ENCODE measurements at regions not wholly inside any gene's neighbourhood (a gene's known extent, or its start where the extent isn't known, plus 50 kb on each side); places are given as distances from the start of the nearest gene placed in this dataset.

- Histone ChIP-seq H3K4me3 (ENCODE audit: insufficient read depth, low read depth, low read length) (no peak overlapping the region), H2BK20ac (ENCODE audit: low read depth, low read length) (no peak overlapping the region), H4K20me1 (ENCODE audit: insufficient read depth, low read length) (no peaks in the 10 kb centered on the region), H4K5ac (ENCODE audit: low read depth, low read length) (no peak overlapping the region), H3K27me3 (ENCODE audit: control insufficient read depth, insufficient read depth, low read length) (no peaks in the 10 kb centered on the region), H3K9ac (ENCODE audit: low read depth, low read length) (no peak overlapping the region), H2BK5ac (ENCODE audit: low read depth, low read length, poor library complexity, severe bottlenecking) (no peak overlapping the region), H3K9me1 (ENCODE audit: insufficient read depth, low read length) (no peaks in the 10 kb centered on the region), H2BK15ac (ENCODE audit: low read depth, low read length) (no peak overlapping the region), H3K36me3 (ENCODE audit: control insufficient read depth, insufficient read depth, low read length) (no peaks in the 10 kb centered on the region), H2AK5ac (ENCODE audit: low read depth, low read length) (no peak overlapping the region), H4K91ac (ENCODE audit: insufficient read depth, low read depth, low read length) (no peak overlapping the region), H2BK120ac (ENCODE audit: low read depth, low read length) (no peak overlapping the region), H3K14ac (replicated peaks; ENCODE audit: low read depth, low read length) (no peak overlapping the region), H3K9me3 (ENCODE audit: control insufficient read depth, insufficient read depth, low read length) (no peaks in the 10 kb centered on the region), H4K8ac (ENCODE audit: low read depth in 2 of 2, low read length in 2 of 2) (no peak overlapping the region), H2AK9ac (replicated peaks; ENCODE audit: low read depth, low read length, poor library complexity) (no peak overlapping the region), H3K23ac (ENCODE audit: low read depth, low read length) (no peak overlapping the region), H3K4ac (ENCODE audit: low read depth, low read length) (no peak overlapping the region), H2AFZ (replicated peaks; ENCODE audit: low read length, poor library complexity) (no peak overlapping the region), H3K4me2 (ENCODE audit: low read depth, low read length) (no peak overlapping the region), H3K79me1 (ENCODE audit: low read depth in 1 of 2, low read length in 2 of 2) (no peaks in the 10 kb centered on the region), H3K18ac (ENCODE audit: low read depth, low read length) (no peak overlapping the region), H3K56ac (ENCODE audit: extremely low read depth, insufficient read depth, low read length) (no peak overlapping the region), H3K4me1 (ENCODE audit: control insufficient read depth, insufficient read depth, low read length) (peaks cover 3% of the 10 kb centered on the region; the same call in 1 of the 2 replicates), H3K27ac (ENCODE audit: insufficient read depth, low read length) (no peak overlapping the region)
- no peak for ATAC-seq (ENCODE audit: low read depth)
- dilution Hi-C loops (cut with HindIII; ENCODE audit: low sequenced_read_pairs, unreplicated experiment) (no loop called here), intact Hi-C loops (cut with micrococcal nuclease) (no loop called here), in situ Hi-C loops (cut with MboI; ENCODE audit: low sequenced_read_pairs) (no loop called here)
- DNase-seq = no peak
- BruUV-seq (replicated peaks) = no TSS peak
- ChIA-PET CTCF (interaction anchor here (0.6 kb wide), 1 partner anchor 63 kb away, joined by 3 read pairs; no protein-coding TSS in a partner anchor), POLR2A (ENCODE audit: unreplicated experiment) (no interaction called here)
- WGBS, 2 experiments (ENCODE audit: extremely low coverage in 2 of 2, insufficient read length in 1 of 2) = 100% methylated on average over 1 of the region's 6 CpGs; no CpG with 5 or more reads in 1 of the 2 experiments
- TF ChIP-seq FOS (IDR thresholded peaks at IDR 0.05; ENCODE audit: low read depth, low read length) (no peak), USF2 (IDR thresholded peaks at IDR 0.05; ENCODE audit: low read depth, low read length) (no peak), RCOR1 (IDR thresholded peaks at IDR 0.05; ENCODE audit: insufficient replicate concordance, low read length) (no peak), POLR2A (IDR thresholded peaks at IDR 0.05; ENCODE audit: low read depth, low read length) (no peak), CEBPB (IDR thresholded peaks at IDR 0.05; ENCODE audit: low read depth, low read length) (no peak), MAFK (IDR thresholded peaks at IDR 0.05; ENCODE audit: low read depth, low read length) (no peak), SMC3 (IDR thresholded peaks at IDR 0.05; ENCODE audit: low read depth, low read length) (no peak), MXI1 (IDR thresholded peaks at IDR 0.05; ENCODE audit: borderline replicate concordance, low read depth, low read length) (no peak), CHD1 (IDR thresholded peaks at IDR 0.05; ENCODE audit: low read depth, low read length) (no peak), MAZ (IDR thresholded peaks at IDR 0.05; ENCODE audit: borderline replicate concordance, low read depth, low read length) (no peak), RFX5 (IDR thresholded peaks at IDR 0.05; ENCODE audit: low read depth, low read length) (no peak)
Observed at GRCh38 chr13:30560212-30560611, 57.5 kb upstream of the USPL1 start.
